ENCODE measurements at regions not wholly inside any gene's neighbourhood (a gene's known extent, or its start where the extent isn't known, plus 50 kb on each side); places are given as distances from the start of the nearest gene placed in this dataset.

- DNase-seq (ENCODE audit: low read depth in 3 of 3), result no peak
Measured at GRCh38 chr4:116438417-116438816, 647.0 kb downstream of the TRAM1L1 start.

DNA sequence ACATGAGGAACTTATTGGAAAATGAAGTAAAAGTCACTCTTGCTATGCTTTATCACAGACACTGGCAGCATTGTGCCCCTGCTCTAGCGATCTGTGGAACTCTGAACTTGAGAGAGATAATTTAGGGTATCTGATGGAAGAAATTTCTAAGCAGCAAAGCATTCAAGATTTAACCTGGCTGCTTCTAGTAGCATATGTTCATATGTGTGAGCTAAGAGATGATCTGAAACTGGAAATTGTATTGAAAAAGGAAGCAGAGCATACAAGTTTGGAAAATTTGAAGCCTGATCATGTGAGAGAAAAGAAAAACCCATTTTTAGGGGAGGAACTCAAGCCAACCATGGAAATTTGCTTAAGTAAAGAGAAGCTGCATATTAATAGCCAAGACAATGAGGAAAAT is 657.7 kb downstream of the TRAM1L1 start:
- DNase-seq (ENCODE audit: low read depth in 3 of 3), result no peak

DNA sequence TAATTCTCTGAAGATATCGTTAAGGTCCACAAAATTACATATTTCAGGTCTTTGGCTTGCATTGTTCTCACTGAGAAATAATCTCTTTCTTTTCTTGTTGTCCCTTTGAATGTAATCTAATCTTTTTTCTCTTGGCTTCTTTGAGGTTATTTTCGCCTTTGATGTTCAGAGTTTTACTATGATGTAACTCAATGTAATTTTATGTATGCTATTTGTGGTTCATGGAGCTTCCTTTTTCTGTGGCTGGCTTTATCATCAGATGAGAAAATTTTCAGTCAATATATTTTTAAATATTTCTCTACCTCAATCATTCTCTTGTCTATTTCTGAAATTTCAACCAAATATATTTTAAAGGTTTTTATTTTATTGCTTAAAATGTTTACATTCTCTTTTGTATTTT is 672.2 kb downstream of the TRAM1L1 start:
- DNase-seq (ENCODE audit: low read depth in 3 of 3), result no peak

DNA sequence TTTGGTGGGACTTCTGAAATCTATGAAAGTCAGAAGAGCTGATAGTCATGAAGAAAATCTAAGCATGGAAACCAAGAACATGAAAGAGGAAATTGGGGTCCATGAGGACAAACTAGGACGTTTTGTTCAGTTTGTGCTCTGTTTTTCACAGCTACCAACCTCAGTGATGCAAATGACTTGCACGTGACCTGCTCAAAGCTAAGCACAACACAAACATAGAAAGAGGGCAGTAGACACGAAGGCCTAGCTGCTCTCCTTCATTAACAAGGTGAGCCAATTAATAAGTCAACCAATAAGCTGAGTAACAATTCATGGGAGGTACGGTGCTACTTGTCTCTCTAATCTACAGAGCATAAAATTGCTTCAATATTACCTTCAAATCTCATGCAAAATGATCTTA is 684.1 kb downstream of the TRAM1L1 start:
- DNase-seq (ENCODE audit: low read depth in 3 of 3), result no peak

DNA sequence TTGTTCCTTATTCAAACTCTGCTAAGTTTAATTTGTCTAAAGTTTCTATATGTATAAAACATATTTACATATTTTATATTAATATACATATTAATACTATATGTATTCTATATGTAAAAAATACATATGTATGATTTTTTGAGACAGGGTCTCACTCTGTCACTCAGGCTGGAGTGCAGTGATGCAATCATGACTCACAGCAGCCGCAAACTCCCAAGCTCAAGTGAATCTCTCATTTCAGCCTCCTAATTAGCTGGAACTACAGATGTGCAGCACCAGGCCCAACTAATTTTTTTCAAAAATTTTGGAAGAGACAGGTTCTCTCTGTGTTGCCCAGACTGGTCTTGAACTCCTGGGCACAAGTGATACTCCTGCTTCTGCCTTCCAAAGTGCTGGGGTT is 684.9 kb downstream of the TRAM1L1 start:
- DNase-seq (ENCODE audit: low read depth in 3 of 3), result no peak

- DNase-seq (ENCODE audit: low read depth in 3 of 3), result no peak
Measured at GRCh38 chr4:116397714-116398113, 687.7 kb downstream of the TRAM1L1 start.

DNA sequence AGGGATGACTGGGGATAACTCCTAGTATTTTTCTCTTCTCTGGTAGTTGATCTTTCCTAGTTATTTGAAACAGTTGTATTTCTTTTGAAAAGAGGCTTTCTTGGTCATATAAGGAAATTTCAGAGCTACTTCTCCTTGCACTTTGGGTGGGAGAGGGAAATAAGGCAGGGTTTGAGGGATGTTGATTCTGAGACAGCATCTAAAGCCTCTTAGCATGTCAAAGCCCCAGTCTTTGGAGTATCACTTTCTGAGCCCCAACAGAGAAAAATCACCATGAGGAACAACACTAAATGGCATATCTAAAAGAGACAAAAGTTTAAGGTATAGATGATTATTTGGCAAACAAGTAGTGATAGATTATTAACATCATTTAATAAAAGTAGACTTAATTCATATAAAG is 688.1 kb downstream of the TRAM1L1 start:
- DNase-seq (ENCODE audit: low read depth in 3 of 3), result no peak

DNA sequence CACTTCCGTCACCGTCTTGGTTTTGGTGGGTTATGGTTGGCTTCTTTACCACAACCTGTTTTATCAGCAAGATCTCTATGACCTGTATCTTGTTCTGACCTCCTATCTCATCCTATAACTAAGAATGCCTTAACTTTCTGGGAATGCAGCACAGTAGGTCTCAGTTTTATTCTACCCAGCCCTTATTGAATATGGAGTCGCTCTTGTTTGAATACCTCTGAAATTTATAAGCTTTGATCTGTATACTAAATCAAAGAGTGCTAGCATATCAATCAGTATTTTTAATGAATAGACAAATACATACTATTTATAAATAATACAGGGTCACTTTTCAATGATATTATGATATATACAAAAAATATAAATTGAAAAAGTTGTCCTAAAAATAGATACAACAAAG is 690.0 kb downstream of the TRAM1L1 start:
- no peak for DNase-seq (ENCODE audit: low read depth in 3 of 3)

GRCh38 chr4:116391020-116391419 is 694.4 kb downstream of the TRAM1L1 start:
- no peak for DNase-seq (ENCODE audit: low read depth in 3 of 3)

- no peak for DNase-seq (ENCODE audit: low read depth in 3 of 3)
Measured at GRCh38 chr4:116389139-116389538, 696.2 kb downstream of the TRAM1L1 start.

GRCh38 chr4:116387937-116388474 is 697.4 kb downstream of the TRAM1L1 start:
- DNase-seq (ENCODE audit: low read depth in 3 of 3), result no peak

GRCh38 chr4:116386856-116387255 is 698.5 kb downstream of the TRAM1L1 start:
- no peak for DNase-seq (ENCODE audit: low read depth in 3 of 3)

- no peak for DNase-seq (ENCODE audit: low read depth in 3 of 3)
Measured at GRCh38 chr4:116385583-116385982, 699.8 kb downstream of the TRAM1L1 start.

GRCh38 chr4:116374815-116375214 is 710.6 kb downstream of the TRAM1L1 start:
- DNase-seq (ENCODE audit: low read depth in 3 of 3), result no peak

DNA sequence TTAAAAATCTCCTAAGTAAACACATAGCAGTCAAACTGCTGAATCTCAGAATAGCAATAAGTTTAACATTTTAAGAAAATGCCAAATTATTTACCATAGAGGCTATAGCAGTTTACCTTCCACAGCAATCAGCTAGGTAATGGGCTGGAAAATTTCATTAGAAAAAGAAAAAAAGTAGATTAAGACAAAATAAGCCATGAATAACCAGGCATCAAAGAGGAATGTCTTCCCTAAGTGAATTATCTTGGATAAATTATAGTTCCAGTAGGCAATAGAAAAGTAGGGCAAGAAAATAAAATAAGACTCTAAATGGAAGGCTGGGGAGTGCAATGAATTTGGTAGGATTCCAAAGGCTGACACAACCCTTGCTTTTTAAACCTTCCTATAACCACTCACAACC is 722.8 kb downstream of the TRAM1L1 start:
- DNase-seq (ENCODE audit: low read depth in 3 of 3), result no peak

DNA sequence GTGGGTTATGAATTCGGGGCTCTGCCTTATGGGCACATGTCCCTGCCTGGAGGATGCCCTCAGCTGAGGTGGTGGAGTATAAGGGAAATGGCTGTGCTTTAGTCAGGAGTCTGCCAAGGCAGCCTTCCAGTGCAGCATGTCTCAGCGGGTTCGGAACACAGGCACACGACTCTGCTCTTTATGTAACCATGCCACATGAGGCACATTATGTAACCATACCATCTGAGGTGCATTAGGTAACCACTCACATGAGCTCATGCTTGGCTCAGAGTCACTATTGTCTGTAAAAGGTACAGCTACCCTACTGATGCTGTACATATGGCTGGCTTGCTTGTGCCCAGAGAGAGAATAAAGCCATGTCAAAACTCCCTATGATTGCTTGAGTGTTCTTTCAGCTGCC is 723.6 kb downstream of the TRAM1L1 start:
- no peak for DNase-seq (ENCODE audit: low read depth in 3 of 3)

DNA sequence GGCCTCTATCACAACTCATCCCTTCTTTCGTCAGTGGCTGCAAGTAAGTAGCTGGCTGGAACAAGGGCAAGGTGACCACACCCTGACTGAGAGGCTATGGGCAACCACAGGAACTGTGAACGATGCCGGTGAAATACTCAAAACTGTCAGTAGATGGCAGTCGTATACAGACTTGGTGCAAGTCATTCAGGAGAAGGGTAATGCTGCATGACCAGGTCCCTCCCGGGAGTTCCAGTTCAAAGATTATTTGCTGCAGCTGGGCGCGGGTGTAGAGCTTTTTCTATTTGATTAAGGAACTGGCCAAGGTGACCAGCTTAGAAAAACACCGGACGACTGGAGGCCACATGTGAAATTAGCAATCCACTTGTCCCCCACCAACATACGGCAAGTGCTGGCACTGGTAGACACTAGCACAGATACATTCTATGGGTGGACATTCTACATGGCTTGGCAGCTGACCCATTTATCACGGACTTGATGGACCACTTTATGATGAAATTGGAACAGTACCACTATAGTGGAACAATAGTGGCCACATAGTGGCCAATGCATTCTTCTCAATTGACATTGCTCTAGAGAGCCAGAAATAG is 726.6 kb downstream of the TRAM1L1 start:
- DNase-seq (ENCODE audit: low read depth in 3 of 3), result peak in 1 of 3 experiments; percentile 3

- DNase-seq (ENCODE audit: low read depth in 3 of 3), result no peak
Measured at GRCh38 chr4:116357758-116358157, 727.6 kb downstream of the TRAM1L1 start.

DNA sequence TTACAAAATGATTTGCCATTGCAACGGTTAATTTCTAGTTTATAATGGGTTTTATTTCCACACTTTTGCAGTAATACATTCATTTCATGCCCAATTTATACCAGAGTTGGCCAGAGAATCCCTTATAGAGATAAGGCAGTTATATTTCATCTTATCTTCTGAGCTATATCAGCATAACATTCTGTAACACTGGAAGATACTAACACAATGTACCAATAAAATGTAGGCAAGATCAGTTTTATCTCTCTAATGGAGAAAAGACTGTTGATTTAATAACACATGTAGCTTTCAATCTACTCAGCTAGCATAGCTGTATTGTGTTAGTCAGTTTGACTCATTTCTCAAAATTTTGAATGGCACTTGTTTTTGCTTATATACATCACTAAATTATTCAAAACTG is 738.6 kb downstream of the TRAM1L1 start:
- no peak for DNase-seq (ENCODE audit: low read depth in 3 of 3)

DNA sequence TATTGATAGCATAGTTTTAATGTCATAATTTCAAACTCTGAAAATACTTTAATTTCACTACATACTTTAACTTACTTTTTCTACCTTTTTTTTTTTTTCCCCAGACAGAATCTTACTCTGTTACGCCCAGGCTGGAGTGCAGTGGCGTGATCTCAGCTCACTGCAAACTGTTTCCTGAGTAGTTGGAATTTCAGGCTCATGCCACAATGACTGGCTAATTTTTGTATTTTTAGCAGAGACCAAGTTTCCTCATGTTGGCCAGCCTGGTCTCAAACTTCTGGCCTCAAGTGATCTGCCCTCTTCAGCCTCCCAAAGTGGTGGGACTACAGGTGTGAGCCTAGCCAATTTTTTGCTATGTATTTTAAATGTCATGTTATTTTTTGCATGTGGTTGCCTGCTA is 741.6 kb downstream of the TRAM1L1 start:
- no peak for DNase-seq (ENCODE audit: low read depth in 3 of 3)

DNA sequence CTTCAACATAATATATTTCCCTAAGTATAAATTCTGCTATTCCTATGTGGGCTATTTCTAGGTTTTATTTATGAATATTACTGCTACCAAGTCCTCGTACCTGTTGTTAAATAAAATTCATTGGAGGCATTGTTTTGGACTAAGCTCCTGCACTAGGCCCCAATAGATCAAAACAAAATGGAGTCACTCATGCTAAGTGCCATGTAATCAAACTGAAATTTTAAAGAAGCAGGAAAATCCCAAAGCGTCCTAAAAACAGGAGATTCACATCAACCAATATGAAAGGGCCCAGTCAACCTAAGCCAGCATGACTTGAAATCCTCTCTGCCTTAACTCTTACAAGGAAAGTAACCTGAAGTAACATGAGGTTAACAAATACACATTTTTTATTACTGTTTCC is 743.2 kb downstream of the TRAM1L1 start:
- DNase-seq (ENCODE audit: low read depth in 3 of 3), result no peak

DNA sequence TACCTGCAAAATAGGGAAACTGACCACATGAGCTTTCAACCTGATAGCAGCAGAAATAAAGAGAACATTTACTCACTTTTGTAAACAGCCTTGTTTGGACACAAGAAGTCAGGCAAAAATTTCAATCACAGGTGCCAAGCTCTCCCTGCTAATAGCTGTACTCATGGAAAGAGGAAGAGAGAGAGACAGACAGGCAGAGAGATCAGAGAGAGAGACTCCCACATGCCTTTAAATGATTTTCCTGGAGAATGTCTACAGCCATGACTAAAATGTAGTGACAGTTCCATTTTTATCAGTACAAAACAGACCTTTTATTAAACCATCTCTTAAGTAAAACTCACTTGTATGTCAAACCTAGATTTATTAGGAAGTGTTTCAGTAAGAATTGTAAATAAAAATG is 752.9 kb downstream of the TRAM1L1 start:
- no peak for DNase-seq (ENCODE audit: low read depth in 3 of 3)

DNA sequence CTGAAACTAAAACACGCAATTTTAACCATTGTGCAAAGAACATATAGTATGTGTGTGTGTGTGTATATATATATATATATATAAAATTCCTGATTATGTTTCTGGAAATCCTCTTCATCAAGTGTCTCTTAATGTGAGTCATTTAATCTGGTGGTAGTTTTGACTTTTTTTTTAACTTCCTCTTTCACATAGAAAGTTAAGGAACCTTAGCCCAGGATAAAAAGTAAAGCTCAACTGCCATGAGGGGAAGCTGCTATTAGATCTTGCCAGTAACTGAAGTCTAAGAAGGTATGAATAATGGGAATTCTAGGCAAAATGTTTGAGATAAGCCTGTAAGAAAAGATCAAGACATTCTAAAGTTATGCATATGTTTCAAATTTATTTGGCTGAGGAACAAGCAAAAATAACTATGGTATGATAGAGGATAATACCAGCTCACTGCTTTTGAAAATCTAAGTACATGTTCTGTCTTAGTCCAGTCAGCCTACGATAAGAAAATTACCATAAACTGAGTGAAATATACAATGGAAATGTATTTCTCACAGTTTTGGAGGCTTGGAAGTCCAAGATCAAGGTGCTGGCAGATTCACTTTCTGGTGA is 757.0 kb downstream of the TRAM1L1 start:
- DNase-seq (ENCODE audit: low read depth in 3 of 3), result no peak

- no peak for DNase-seq (ENCODE audit: low read depth in 3 of 3)
Measured at GRCh38 chr4:116323606-116324005, 761.8 kb downstream of the TRAM1L1 start.

All from stimulated activated CD4-positive, alpha-beta T cell treated with anti-CD3 and anti-CD28 coated beads, TNF-alpha, amount 100 ng/mL, for 24 hours (primary cell).